Motor neuron (in vitro differentiated cells): ENCODE measurements at regions not wholly inside any gene's neighbourhood (a gene's known extent, or its start where the extent isn't known, plus 50 kb on each side); places are given as distances from the start of the nearest gene placed in this dataset.

Experiments
- ATAC-seq, 8 experiments: fragments of 200-7000 bp; cut with Tn5 transposase; replicated peaks in 6 of 8; 2 replicates each; pipeline ENCODE4 v1.8.0; 2021; ENCODE audit warnings: mild to moderate bottlenecking in 8 of 8, moderate library complexity in 8 of 8
- H3K27ac ChIP-seq, 2 donors: fragments of 250-450 bp; sonication (Bioruptor Pico); 2 replicates each; pipeline ENCODE4 v1.9.0; 2021; ENCODE audit warnings: antibody characterized with exemption in 2 of 2, mild to moderate bottlenecking in 2 of 2, moderate library complexity in 1 of 2
- H3K4me1 ChIP-seq, 2 donors: fragments of 250-450 bp; sonication (Bioruptor Pico); replicated peaks in 1 of 2; 2 replicates each; pipeline ENCODE4 v1.6.1; 2021; ENCODE audit warnings: antibody characterized with exemption in 2 of 2, mild to moderate bottlenecking in 2 of 2, moderate library complexity in 1 of 2
- H3K4me3 ChIP-seq, 5 donors: fragments of 250-450 bp; sonication (Bioruptor Pico); 2 replicates each; pipeline ENCODE4 v1.9.0; 2021; ENCODE audit warnings: antibody characterized with exemption in 5 of 5, mild to moderate bottlenecking in 5 of 5, moderate library complexity in 4 of 5
- WGBS, 10 experiments: fragments of 450-650 bp; shearing (Covaris generic); methylation state at CpG; one replicate each; pipeline ENCODE4 v1.0.0; 2022; 5-methylcytosine and 5-hydroxymethylcytosine counted together
- in situ Hi-C, 9 experiments: fragments of 400-800 bp; cut with MboI; loops; one replicate each; pipeline ENCODE4 v1.15.0; 2021; ENCODE audit warnings: low sequenced_read_pairs in 9 of 9, low pct_unique_long_range_greater_than_20kb in 2 of 9; ENCODE audit not compliant: unreplicated experiment in 9 of 9

DNA sequence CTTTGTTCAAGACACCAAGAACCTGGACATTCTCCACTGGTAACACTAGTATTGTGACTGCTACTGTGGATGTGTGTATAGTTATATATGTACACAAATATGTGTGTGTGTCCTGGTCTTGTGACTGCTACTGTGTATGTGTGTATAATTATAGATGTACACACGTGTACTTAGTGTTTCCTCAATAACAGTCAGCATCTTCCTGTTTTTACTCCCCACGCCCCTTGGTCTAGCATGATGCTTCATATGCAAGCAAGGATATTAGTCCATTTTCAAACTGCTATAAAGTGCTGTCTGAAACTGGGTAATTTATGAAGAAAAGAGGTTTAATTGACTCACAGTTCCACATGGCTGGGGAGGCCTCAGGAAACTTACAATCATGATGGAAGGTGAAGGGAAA is 802.7 kb downstream of the RNF144A start:
- no peak overlapping the region for H3K4me3 ChIP-seq
- peaks cover 7 to 8% of the 10 kb centered on the region in 2 donors for H3K4me1 ChIP-seq
- H3K27ac ChIP-seq: no peak overlapping the region
- WGBS, 10 experiments: 55 to 100% (median 85%) methylated on average over 1 to 2 of the region's 2 CpGs; no CpG with 5 or more reads in 4 of the 10 experiments
- no peak for ATAC-seq
- in situ Hi-C loops: no loop called here

DNA sequence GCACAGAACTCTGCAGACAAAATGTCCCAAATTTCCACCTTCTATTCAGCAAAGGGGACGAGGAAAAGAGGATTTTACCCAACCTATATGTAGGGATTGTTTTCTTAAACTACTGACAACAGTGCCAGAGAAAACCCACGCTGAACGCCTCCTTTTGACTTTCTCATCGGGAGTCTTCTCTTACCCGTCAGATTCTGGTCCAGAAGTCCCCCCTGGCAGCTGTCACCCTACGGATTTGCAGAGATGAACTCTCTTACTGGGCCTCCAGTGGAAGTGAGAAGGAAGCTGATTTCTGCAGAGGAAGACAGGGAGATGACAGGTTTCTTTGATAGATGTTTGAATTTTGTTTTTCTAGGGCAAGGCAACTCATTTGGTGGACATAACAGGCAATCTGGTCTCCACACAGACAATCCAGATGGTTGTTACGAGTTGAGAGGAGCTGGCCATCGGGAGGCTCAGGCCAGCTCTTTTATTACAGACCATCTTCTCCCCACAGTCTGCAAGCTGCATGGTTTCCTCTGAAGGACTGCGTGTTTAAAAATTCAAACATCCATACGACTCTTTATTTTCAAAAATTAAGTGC is 804.3 kb downstream of the RNF144A start:
- Histone ChIP-seq H3K27ac (no peak overlapping the region), H3K4me1 (peaks cover 7 to 8% of the 10 kb centered on the region in 2 donors), H3K4me3 (no peak overlapping the region)
- 60 to 97% (median 78%) methylated on average over 2 to 8 of the region's 10 CpGs for WGBS, 10 experiments
- ATAC-seq: no peak
- in situ Hi-C loops: no loop called here

DNA sequence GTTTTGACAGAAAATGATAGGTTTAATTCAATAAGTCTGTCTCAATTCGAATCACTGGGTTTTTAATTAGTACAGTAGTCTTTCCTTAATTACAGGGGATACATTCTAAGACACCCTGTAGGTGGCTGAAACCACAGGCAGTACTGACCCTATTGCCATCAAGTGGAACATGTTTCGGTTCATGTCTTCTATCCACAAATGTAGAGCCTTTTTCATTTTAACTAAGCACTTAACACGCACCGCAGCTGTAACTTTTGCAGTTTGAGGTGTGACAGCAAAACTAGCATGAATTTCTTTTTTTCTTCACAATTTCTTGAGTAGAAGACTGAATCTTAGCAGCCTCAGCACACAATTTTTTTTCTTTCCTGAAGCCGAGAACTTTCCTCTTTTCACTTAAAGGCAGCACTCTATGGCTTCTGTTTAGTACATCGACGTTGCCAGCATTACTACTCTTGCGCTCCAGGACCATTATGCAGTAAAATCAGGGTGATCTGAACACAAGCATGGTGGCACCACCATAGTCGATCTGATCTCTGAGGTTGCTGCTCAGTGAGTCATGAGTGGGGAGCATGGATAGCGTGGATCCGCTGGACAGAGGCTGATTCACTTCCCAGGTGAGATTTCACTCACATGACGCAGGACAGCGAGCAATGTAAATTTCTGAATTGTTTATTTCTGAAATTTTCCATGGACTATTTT is 805.1 kb downstream of the RNF144A start:
- Histone ChIP-seq H3K4me1 (peaks cover 7 to 8% of the 10 kb centered on the region in 2 donors), H3K27ac (no peak overlapping the region), H3K4me3 (no peak overlapping the region)
- 20 to 100% (median 88%) methylated on average over 2 to 13 of the region's 13 CpGs; no CpG with 5 or more reads in 1 of the 10 experiments for WGBS, 10 experiments
- in situ Hi-C loops: no loop called here
- no peak for ATAC-seq

DNA sequence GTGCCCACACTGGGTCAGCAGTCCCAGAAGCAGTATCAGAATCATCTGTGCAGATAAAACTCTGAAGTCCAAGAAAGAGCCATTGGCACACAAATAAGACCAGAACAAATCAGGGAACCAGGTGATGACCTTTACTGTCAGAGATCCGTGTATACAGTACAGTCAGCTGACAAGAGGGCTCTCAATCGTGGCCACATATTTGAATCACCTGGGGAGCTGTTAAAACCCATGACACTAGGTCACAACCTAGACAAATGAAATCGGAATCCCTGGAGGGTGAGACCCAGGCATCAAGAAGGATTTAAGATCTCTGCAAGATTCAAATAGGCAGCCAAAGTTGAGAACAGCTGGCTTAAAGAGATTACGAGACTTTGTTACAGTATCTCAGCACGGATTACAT is 807.1 kb downstream of the RNF144A start:
- Histone ChIP-seq H3K4me3 (no peak overlapping the region), H3K4me1 (peaks cover 7 to 8% of the 10 kb centered on the region in 2 donors), H3K27ac (no peak overlapping the region)
- no peak for ATAC-seq
- 57 to 95% (median 72%) methylated on average over 2 to 5 of the region's 5 CpGs; no CpG with 5 or more reads in 1 of the 10 experiments for WGBS, 10 experiments
- in situ Hi-C loops: no loop called here

DNA sequence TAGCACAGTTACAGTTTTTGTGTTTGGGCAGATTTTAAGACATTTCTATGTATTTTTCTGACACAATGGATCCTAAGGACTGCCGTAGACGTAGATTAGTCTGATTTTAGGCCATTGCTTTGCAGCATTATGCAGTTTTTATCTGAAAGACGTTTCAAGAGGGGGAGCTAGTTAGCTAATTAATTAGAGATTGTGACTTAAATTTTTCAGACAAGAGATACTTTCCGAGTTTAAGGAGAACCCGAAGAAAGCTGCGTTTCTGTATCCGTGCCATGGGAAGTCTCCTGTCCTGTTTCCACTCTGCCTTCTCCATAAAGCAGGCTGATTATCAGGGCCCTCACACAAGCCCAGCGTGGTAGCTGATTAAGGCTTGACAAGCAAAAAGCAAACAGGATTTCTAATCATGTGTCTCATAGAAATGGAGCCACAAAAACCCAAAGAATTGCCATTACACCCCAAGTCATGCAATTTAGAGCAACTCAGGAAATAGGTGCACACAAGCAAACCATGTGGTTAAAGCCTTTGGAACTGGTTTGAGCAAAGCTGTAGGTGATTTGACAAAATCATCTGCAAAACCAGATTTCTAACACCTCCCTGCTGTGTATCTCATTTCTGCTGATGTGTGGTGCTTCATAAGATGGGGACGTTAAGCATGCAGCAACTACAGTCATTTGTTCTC is 808.1 kb downstream of the RNF144A start:
- in situ Hi-C loops: no loop called here

DNA sequence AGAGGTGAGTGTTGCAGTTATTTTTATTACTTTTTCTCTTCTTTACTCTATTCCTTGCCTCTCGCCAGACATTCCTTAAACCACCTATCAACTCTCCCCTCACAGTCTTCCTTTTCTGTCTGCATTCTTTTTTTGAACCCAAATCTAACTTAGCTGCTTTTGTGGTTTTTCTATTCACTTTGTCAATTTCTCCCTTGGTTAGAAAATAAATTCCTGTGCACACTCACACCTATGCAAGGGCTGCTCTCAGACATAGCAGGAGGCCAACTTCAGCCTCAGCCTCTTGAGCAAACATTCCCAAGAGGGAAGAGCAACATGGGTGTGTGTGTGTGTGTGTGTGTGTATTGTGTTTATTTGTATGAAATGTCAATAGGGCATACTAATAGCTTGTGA is 808.6 kb downstream of the RNF144A start:
- Histone ChIP-seq H3K4me1 (peaks cover 7 to 8% of the 10 kb centered on the region in 2 donors), H3K27ac (no peak overlapping the region), H3K4me3 (no peak overlapping the region)
- 80 to 100% (median 100%) methylated on average over 1 of the region's 1 CpG; no CpG with 5 or more reads in 1 of the 10 experiments for WGBS, 10 experiments
- in situ Hi-C loops: no loop called here
- no peak for ATAC-seq

More for the DNA sequence above, 808.1 kb downstream of the RNF144A start:
- Histone ChIP-seq H3K27ac (no peak overlapping the region), H3K4me3 (no peak overlapping the region), H3K4me1 (peaks cover 7 to 8% of the 10 kb centered on the region in 2 donors)
- no peak for ATAC-seq
- WGBS, 10 experiments: 0 to 80% (median 49%) methylated on average over 2 to 9 of the region's 9 CpGs; no CpG with 5 or more reads in 2 of the 10 experiments

DNA sequence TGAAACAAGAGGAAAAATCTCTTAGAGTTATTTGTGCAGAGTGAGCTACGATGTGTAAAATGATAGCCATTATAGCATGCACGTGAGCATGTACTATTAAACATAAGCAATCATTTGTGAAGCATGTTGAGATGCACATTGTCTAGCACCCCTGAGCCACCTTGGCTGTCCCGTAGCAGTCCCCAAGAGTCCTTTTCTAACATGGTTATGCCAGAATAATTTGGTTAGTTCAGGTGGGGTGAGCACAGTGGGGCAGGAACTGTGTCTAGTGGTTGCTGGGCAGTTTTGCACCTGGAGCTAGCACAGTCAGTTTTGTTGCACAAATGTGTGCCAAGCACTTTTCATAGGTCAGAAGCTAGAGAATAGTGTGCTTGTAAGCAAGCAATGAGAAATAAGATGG is 809.8 kb downstream of the RNF144A start:
- in situ Hi-C loops: no loop called here

DNA sequence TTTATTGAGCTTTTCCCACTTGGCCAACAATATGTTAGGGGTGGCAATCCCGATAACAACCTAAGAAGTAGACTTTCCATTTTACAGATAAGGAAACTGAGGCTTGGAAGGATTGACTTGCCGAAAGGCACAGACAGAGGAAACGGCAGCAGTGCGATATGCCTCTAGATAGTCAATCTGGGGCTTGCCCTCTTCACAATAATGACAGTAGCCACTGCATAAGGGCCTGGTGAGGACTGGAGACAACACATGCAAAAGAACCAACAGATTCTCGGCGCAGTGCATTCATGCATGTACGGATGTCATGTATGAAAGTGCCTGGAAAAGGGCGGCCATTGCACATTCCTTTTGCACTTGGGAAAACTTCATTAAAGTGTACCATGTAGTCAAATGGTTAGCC is 811.2 kb downstream of the RNF144A start:
- no peak overlapping the region for H3K27ac ChIP-seq
- no peak overlapping the region for H3K4me3 ChIP-seq
- in situ Hi-C loops: no loop called here
- no peak for ATAC-seq
- WGBS, 10 experiments: 38 to 100% (median 88%) methylated on average over 1 to 8 of the region's 8 CpGs; no CpG with 5 or more reads in 1 of the 10 experiments
- no peaks in the 10 kb centered on the region for H3K4me1 ChIP-seq

More for the DNA sequence above, 809.8 kb downstream of the RNF144A start:
- 25 to 100% (median 80%) methylated on average over 1 to 3 of the region's 3 CpGs; no CpG with 5 or more reads in 1 of the 10 experiments for WGBS, 10 experiments
- Histone ChIP-seq H3K27ac (no peak overlapping the region), H3K4me3 (no peak overlapping the region), H3K4me1 (peaks cover 0 to under 1% of the 10 kb centered on the region in 2 donors)
- ATAC-seq: no peak

DNA sequence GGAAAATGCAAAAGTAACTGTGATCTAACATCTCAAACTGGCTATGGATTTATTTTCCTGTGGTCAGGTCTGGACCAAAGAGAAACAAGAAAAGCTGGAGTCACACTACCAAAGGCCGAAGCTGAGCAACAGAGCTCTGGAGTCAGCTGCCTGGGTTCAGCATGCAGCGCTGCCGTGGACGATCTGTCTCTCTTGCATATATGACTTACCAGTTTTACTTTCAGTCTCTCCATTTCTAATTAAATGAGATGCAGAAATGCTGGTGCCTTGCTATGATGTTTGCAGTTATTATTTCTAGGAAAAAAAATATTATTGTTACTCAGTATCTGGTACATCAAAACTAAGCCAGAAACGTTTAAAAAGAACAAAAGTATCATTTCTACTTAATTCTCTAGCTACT is 813.2 kb downstream of the RNF144A start:
- no peak for ATAC-seq
- 50 to 100% (median 82%) methylated on average over 1 to 4 of the region's 5 CpGs; no CpG with 5 or more reads in 3 of the 10 experiments for WGBS, 10 experiments
- no peaks in the 10 kb centered on the region for H3K4me1 ChIP-seq
- in situ Hi-C loops: no loop called here
- H3K27ac ChIP-seq: no peak overlapping the region
- H3K4me3 ChIP-seq: no peak overlapping the region

DNA sequence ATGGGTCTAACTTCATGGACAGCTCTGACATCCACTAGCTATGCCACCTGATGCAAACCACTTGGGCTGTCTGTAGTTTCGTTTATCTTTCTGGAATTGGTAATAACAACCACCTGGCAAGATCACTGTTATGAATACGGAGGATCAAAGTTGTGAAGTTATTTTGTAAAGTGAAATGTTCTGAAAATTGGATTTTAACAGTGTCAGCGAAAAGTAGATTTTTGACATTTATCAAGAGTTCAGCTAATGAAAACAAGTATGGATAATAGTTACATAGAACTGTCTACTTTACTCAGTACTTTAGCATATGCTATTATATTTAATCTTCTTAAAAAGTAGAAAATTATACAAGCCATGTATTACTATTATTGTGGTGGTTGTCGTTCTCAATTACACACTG is 813.8 kb downstream of the RNF144A start:
- no peak for ATAC-seq
- in situ Hi-C loops: no loop called here
- H3K4me3 ChIP-seq: no peak overlapping the region
- H3K27ac ChIP-seq: no peak overlapping the region
- H3K4me1 ChIP-seq: no peaks in the 10 kb centered on the region
- 33 to 100% (median 83%) methylated on average over 2 to 4 of the region's 4 CpGs for WGBS, 10 experiments

DNA sequence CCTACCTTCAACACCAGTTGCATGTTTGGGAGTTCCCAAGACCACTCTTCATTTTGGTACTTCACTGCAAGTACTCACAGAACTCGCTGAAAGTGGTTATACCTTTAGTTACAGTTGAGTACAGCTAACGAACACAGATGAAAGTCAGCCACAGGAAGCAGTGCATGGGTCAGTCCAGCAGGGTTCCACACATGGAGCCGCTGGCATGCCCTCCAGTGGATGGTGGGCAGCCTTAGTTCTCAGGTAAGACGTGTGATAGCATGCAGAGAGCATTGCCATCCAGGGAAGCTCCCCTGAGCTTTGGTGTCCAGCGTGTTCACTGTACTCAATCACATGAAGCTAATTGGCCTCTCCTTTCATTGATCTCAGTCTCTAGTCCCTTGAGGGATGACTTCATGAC is 815.3 kb downstream of the RNF144A start:
- ATAC-seq: no peak
- Histone ChIP-seq H3K27ac (no peak overlapping the region), H3K4me3 (no peak overlapping the region), H3K4me1 (peaks cover 6 to 9% of the 10 kb centered on the region in 2 donors)
- in situ Hi-C loops: no loop called here
- 24 to 96% (median 67%) methylated on average over 1 to 3 of the region's 5 CpGs; no CpG with 5 or more reads in 5 of the 10 experiments for WGBS, 10 experiments

DNA sequence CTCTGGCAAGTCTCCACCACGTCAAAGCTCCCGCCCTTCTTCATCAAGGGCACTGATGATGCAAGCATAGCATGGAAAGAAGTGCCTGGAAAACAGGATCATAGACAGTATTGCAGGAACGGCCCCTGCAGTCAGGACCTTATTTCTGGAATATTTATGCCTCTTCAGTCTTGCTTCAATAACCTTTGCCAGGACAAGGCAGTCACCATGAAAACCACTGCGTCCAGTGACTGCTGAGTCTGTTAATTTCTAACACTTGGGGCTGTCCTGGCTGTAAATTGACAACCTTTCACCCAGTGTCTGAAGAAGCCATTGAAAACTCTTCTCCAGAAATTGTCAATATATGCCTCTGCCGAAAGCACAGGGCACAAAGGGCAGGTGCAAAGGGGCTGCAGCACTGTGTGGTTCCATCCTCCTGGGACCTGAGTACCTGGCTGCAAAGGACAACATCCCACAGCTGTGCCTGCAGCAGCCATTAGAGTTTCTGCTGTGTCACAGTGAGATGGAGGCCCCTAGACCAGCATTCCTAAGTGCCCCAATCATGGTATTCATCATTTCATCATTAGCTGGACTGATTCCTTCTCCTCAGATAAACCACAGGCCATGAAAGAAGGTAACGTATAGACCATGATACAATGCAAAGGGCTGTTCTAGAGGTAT is 819.6 kb downstream of the RNF144A start:
- 0 to 63% (median 40%) methylated on average over 1 to 4 of the region's 6 CpGs; no CpG with 5 or more reads in 5 of the 10 experiments for WGBS, 10 experiments
- H3K27ac ChIP-seq: no peak overlapping the region
- H3K4me3 ChIP-seq: no peak overlapping the region
- in situ Hi-C loops: no loop called here
- peaks cover 6 to 9% of the 10 kb centered on the region in 2 donors for H3K4me1 ChIP-seq
- peak in 4 of 8 experiments; percentile 24 to 52 (median 36) for ATAC-seq

DNA sequence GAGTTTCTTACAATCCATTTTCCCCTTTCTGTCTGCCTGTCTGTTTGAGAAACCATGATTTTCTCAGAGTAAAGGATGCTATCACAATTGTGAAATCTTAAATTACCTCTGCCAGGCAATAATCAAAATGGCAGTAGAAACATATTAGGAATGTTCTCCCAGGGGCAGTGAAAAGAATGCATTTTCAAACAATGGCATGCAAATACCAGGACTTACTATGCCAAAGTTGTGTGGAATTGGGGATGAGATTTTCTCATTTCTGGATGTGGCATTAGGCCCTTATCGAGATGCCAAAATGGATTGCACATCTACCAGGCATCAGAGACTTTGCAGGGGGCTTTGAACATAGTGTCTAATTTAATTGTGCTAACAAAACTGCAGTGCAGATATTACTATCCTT is 821.4 kb downstream of the RNF144A start:
- Histone ChIP-seq H3K4me3 (no peak overlapping the region), H3K4me1 (peaks cover 6 to 9% of the 10 kb centered on the region in 2 donors), H3K27ac (no peak overlapping the region)
- ATAC-seq: no peak
- in situ Hi-C loops: no loop called here
- 33 to 86% (median 80%) methylated on average over 1 of the region's 1 CpG; no CpG with 5 or more reads in 5 of the 10 experiments for WGBS, 10 experiments
